Esophagus muscularis mucosa (tissue), 4 donors: ENCODE measurements at regions not wholly inside any gene's neighbourhood (a gene's known extent, or its start where the extent isn't known, plus 50 kb on each side); places are given as distances from the start of the nearest gene placed in this dataset.

ENCODE experiments used
- EP300 ChIP-seq: sonication (generic); formaldehyde crosslinking; IDR thresholded peaks from one replicate; pipeline ENCODE4 v1.6.1; 2017; ENCODE audit warnings: antibody characterized with exemption
- POLR2A ChIP-seq: fragments of 450-650 bp; IDR thresholded peaks from one replicate; pipeline ENCODE4 v1.6.1; 2017; ENCODE audit warnings: antibody characterized with exemption, moderate library complexity, mild to moderate bottlenecking, low read depth
- POLR2AphosphoS5 ChIP-seq, 2 donors: sonication (generic); formaldehyde crosslinking; IDR thresholded peaks; one replicate each; pipeline ENCODE4 v1.6.1; 2017; ENCODE audit warnings: antibody characterized with exemption in 2 of 2
- TF ChIP-seq, protein P1 (sequence below), 3 experiments: fragments of 200-600 bp in 2 of 3; fragments of 450-650 bp in 1 of 3; sonication (generic) in 2 of 3; IDR thresholded peaks; one replicate each; pipeline ENCODE4 v1.5.1; 2017 to 2019; ENCODE audit warnings: antibody characterized with exemption in 3 of 3, mild to moderate bottlenecking in 2 of 3, moderate library complexity in 1 of 3

DNA sequence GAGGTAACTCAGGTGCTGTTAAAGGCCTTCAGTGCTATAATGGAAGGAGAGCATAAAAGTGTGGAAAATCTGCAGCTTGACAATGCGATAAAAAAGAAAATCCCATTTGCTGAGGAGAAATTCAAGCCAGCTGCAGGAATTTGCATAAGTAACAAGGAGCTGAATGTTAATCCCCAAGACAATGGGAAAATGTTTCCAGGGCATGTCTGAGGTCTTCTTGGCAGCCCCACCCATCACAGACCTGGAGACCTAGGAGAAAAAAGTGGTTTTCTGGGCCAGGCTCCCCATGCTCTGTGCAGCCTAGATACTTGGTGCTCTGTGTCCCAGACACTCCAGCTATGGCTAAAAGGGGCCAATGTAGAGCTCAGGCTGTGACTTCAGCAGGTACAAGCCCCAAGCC is 1159.6 kb downstream of the CDH18 start:
- TF ChIP-seq, protein P1, sequence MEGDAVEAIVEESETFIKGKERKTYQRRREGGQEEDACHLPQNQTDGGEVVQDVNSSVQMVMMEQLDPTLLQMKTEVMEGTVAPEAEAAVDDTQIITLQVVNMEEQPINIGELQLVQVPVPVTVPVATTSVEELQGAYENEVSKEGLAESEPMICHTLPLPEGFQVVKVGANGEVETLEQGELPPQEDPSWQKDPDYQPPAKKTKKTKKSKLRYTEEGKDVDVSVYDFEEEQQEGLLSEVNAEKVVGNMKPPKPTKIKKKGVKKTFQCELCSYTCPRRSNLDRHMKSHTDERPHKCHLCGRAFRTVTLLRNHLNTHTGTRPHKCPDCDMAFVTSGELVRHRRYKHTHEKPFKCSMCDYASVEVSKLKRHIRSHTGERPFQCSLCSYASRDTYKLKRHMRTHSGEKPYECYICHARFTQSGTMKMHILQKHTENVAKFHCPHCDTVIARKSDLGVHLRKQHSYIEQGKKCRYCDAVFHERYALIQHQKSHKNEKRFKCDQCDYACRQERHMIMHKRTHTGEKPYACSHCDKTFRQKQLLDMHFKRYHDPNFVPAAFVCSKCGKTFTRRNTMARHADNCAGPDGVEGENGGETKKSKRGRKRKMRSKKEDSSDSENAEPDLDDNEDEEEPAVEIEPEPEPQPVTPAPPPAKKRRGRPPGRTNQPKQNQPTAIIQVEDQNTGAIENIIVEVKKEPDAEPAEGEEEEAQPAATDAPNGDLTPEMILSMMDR (IDR thresholded peaks at IDR 0.05), result no peak
- TF ChIP-seq POLR2AphosphoS5 (IDR thresholded peaks at IDR 0.05), result no peak
- TF ChIP-seq POLR2A, result no peak
- no peak for TF ChIP-seq EP300
